ENCODE measurements at regions not wholly inside any gene's neighbourhood (a gene's known extent, or its start where the extent isn't known, plus 50 kb on each side); places are given as distances from the start of the nearest gene placed in this dataset.

- TF ChIP-seq REST (IDR thresholded peaks at IDR 0.05; ENCODE audit: unreplicated experiment) (no peak), STAT1 (IDR thresholded peaks at IDR 0.05; ENCODE audit: unreplicated experiment) (no peak), EZH2 (IDR thresholded peaks at IDR 0.05; ENCODE audit: low read depth, unreplicated experiment) (no peak), POLR2AphosphoS5 (IDR thresholded peaks at IDR 0.05; ENCODE audit: low read depth) (no peak), JUNB (IDR thresholded peaks at IDR 0.05; ENCODE audit: unreplicated experiment) (no peak), ZNF331 (CRISPR knock-in tag; IDR thresholded peaks at IDR 0.05; ENCODE audit: low read depth) (no peak), EZH2phosphoT487 (IDR thresholded peaks at IDR 0.05; ENCODE audit: unreplicated experiment) (no peak), CREB1 (CRISPR knock-in tag; IDR thresholded peaks at IDR 0.05; ENCODE audit: low read depth) (no peak), ZNF114 (CRISPR knock-in tag; IDR thresholded peaks at IDR 0.05) (no peak)
- TF ChIP-seq, protein P1, sequence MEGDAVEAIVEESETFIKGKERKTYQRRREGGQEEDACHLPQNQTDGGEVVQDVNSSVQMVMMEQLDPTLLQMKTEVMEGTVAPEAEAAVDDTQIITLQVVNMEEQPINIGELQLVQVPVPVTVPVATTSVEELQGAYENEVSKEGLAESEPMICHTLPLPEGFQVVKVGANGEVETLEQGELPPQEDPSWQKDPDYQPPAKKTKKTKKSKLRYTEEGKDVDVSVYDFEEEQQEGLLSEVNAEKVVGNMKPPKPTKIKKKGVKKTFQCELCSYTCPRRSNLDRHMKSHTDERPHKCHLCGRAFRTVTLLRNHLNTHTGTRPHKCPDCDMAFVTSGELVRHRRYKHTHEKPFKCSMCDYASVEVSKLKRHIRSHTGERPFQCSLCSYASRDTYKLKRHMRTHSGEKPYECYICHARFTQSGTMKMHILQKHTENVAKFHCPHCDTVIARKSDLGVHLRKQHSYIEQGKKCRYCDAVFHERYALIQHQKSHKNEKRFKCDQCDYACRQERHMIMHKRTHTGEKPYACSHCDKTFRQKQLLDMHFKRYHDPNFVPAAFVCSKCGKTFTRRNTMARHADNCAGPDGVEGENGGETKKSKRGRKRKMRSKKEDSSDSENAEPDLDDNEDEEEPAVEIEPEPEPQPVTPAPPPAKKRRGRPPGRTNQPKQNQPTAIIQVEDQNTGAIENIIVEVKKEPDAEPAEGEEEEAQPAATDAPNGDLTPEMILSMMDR (conservative IDR thresholded peaks at IDR 0.05; ENCODE audit: low read depth in 2 of 2): peak in 1 of 2 experiments; percentile 22; a peak in 2 of 4 replicates
- TF ChIP-seq, protein P2, sequence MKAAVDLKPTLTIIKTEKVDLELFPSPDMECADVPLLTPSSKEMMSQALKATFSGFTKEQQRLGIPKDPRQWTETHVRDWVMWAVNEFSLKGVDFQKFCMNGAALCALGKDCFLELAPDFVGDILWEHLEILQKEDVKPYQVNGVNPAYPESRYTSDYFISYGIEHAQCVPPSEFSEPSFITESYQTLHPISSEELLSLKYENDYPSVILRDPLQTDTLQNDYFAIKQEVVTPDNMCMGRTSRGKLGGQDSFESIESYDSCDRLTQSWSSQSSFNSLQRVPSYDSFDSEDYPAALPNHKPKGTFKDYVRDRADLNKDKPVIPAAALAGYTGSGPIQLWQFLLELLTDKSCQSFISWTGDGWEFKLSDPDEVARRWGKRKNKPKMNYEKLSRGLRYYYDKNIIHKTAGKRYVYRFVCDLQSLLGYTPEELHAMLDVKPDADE (IDR thresholded peaks at IDR 0.05): no peak
- TF ChIP-seq, protein P3, sequence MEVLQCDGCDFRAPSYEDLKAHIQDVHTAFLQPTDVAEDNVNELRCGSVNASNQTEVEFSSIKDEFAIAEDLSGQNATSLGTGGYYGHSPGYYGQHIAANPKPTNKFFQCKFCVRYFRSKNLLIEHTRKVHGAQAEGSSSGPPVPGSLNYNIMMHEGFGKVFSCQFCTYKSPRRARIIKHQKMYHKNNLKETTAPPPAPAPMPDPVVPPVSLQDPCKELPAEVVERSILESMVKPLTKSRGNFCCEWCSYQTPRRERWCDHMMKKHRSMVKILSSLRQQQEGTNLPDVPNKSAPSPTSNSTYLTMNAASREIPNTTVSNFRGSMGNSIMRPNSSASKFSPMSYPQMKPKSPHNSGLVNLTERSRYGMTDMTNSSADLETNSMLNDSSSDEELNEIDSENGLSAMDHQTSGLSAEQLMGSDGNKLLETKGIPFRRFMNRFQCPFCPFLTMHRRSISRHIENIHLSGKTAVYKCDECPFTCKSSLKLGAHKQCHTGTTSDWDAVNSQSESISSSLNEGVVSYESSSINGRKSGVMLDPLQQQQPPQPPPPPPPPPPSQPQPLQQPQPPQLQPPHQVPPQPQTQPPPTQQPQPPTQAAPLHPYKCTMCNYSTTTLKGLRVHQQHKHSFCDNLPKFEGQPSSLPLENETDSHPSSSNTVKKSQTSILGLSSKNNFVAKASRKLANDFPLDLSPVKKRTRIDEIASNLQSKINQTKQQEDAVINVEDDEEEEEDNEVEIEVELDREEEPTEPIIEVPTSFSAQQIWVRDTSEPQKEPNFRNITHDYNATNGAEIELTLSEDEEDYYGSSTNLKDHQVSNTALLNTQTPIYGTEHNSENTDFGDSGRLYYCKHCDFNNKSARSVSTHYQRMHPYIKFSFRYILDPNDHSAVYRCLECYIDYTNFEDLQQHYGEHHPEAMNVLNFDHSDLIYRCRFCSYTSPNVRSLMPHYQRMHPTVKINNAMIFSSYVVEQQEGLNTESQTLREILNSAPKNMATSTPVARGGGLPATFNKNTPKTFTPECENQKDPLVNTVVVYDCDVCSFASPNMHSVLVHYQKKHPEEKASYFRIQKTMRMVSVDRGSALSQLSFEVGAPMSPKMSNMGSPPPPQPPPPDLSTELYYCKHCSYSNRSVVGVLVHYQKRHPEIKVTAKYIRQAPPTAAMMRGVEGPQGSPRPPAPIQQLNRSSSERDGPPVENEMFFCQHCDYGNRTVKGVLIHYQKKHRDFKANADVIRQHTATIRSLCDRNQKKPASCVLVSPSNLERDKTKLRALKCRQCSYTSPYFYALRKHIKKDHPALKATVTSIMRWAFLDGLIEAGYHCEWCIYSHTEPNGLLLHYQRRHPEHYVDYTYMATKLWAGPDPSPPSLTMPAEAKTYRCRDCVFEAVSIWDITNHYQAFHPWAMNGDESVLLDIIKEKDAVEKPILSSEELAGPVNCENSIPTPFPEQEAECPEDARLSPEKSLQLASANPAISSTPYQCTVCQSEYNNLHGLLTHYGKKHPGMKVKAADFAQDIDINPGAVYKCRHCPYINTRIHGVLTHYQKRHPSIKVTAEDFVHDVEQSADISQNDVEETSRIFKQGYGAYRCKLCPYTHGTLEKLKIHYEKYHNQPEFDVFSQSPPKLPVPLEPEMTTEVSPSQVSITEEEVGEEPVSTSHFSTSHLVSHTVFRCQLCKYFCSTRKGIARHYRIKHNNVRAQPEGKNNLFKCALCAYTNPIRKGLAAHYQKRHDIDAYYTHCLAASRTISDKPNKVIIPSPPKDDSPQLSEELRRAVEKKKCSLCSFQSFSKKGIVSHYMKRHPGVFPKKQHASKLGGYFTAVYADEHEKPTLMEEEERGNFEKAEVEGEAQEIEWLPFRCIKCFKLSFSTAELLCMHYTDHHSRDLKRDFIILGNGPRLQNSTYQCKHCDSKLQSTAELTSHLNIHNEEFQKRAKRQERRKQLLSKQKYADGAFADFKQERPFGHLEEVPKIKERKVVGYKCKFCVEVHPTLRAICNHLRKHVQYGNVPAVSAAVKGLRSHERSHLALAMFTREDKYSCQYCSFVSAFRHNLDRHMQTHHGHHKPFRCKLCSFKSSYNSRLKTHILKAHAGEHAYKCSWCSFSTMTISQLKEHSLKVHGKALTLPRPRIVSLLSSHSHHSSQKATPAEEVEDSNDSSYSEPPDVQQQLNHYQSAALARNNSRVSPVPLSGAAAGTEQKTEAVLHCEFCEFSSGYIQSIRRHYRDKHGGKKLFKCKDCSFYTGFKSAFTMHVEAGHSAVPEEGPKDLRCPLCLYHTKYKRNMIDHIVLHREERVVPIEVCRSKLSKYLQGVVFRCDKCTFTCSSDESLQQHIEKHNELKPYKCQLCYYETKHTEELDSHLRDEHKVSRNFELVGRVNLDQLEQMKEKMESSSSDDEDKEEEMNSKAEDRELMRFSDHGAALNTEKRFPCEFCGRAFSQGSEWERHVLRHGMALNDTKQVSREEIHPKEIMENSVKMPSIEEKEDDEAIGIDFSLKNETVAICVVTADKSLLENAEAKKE (CRISPR knock-in tag; IDR thresholded peaks at IDR 0.05): no peak
Observed at GRCh38 chr7:84786073-84786472, 400.8 kb downstream of the SEMA3D start.

Data from GM23338 (cell line).